ENCODE measurements at regions not wholly inside any gene's neighbourhood (a gene's known extent, or its start where the extent isn't known, plus 50 kb on each side); places are given as distances from the start of the nearest gene placed in this dataset.

- Histone ChIP-seq H3K36me3 (ENCODE audit: control insufficient read depth, insufficient read depth, low read length) (no peaks in the 10 kb centered on the region), H3K27me3 (ENCODE audit: control insufficient read depth, insufficient read depth, low read length) (no peaks in the 10 kb centered on the region), H3K4me3 (ENCODE audit: low read depth, low read length) (no peak overlapping the region)
- TF ChIP-seq, protein P1, sequence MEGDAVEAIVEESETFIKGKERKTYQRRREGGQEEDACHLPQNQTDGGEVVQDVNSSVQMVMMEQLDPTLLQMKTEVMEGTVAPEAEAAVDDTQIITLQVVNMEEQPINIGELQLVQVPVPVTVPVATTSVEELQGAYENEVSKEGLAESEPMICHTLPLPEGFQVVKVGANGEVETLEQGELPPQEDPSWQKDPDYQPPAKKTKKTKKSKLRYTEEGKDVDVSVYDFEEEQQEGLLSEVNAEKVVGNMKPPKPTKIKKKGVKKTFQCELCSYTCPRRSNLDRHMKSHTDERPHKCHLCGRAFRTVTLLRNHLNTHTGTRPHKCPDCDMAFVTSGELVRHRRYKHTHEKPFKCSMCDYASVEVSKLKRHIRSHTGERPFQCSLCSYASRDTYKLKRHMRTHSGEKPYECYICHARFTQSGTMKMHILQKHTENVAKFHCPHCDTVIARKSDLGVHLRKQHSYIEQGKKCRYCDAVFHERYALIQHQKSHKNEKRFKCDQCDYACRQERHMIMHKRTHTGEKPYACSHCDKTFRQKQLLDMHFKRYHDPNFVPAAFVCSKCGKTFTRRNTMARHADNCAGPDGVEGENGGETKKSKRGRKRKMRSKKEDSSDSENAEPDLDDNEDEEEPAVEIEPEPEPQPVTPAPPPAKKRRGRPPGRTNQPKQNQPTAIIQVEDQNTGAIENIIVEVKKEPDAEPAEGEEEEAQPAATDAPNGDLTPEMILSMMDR (IDR thresholded peaks at IDR 0.05; ENCODE audit: insufficient read depth, low read length, poor library complexity, severe bottlenecking), result no peak
- DNase-seq (ENCODE audit: low read depth), result no peak
Measured at GRCh38 chr3:67077656-67078055, 79.5 kb downstream of the KBTBD8 start.

GRCh38 chr3:67082533-67083024, 84.5 kb downstream of the KBTBD8 start:
- no peak for DNase-seq (ENCODE audit: low read depth)
- no peaks in the 10 kb centered on the region for H3K36me3 ChIP-seq (ENCODE audit: control insufficient read depth, insufficient read depth, low read length)
- no peak overlapping the region for H3K4me3 ChIP-seq (ENCODE audit: low read depth, low read length)
- H3K27me3 ChIP-seq (ENCODE audit: control insufficient read depth, insufficient read depth, low read length), result no peaks in the 10 kb centered on the region
- TF ChIP-seq, protein P1 (IDR thresholded peaks at IDR 0.05; ENCODE audit: insufficient read depth, low read length, poor library complexity, severe bottlenecking), result no peak

- Histone ChIP-seq H3K36me3 (ENCODE audit: control insufficient read depth, insufficient read depth, low read length) (no peaks in the 10 kb centered on the region), H3K4me3 (ENCODE audit: low read depth, low read length) (no peak overlapping the region), H3K27me3 (ENCODE audit: control insufficient read depth, insufficient read depth, low read length) (no peaks in the 10 kb centered on the region)
- no peak for DNase-seq (ENCODE audit: low read depth)
- TF ChIP-seq, protein P1 (IDR thresholded peaks at IDR 0.05; ENCODE audit: insufficient read depth, low read length, poor library complexity, severe bottlenecking), result no peak
Measured at GRCh38 chr3:67083277-67083676, 85.2 kb downstream of the KBTBD8 start.

DNA sequence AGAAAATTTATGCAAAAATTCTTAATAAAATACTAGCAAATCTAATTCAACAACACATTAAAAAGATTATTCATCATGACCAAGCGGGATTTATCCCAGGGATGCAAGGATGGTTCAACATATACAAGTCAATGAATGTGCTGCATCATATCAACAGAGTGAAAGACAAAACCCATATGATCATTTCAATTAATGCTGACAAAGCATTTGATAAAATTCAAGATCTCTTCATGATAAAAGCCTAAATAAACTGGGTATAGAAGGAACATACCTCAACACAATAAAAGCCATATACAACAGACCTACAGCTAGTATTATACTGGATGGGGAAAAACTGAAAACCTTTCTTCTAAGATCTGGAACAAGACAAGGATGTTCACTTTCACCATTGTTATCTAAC, 89.7 kb downstream of the KBTBD8 start:
- no peak for DNase-seq (ENCODE audit: low read depth)
- no peaks in the 10 kb centered on the region for H3K36me3 ChIP-seq (ENCODE audit: control insufficient read depth, insufficient read depth, low read length)
- H3K4me3 ChIP-seq (ENCODE audit: low read depth, low read length), result no peak overlapping the region
- TF ChIP-seq, protein P1 (IDR thresholded peaks at IDR 0.05; ENCODE audit: insufficient read depth, low read length, poor library complexity, severe bottlenecking), result no peak
- H3K27me3 ChIP-seq (ENCODE audit: control insufficient read depth, insufficient read depth, low read length), result no peaks in the 10 kb centered on the region

DNA sequence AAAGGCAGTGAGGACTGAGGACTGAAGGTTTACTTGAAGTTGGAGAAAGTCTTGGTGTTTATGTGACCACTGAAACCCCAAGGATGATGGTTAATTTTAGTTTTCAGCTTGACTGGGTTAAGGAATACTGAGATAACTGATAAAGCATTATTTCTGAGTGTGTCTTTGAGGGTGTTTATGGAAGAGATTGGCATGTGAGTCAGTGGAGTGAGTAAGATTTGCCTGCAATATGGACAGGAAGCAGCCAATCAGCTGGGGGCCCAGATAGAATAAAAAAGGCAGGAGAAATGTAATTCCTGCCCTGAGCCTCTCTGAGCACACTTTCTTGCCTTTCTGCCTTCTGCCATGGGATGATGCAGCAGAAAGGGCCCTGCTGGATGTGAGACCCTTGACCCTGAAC, 92.4 kb downstream of the KBTBD8 start:
- DNase-seq (ENCODE audit: low read depth), result peak; percentile 29
- H3K27me3 ChIP-seq (ENCODE audit: control insufficient read depth, insufficient read depth, low read length), result no peaks in the 10 kb centered on the region
- TF ChIP-seq, protein P1 (IDR thresholded peaks at IDR 0.05; ENCODE audit: insufficient read depth, low read length, poor library complexity, severe bottlenecking), result no peak
- no peaks in the 10 kb centered on the region for H3K36me3 ChIP-seq (ENCODE audit: control insufficient read depth, insufficient read depth, low read length)
- H3K4me3 ChIP-seq (ENCODE audit: low read depth, low read length), result no peak overlapping the region

- H3K27me3 ChIP-seq (ENCODE audit: control insufficient read depth, insufficient read depth, low read length), result no peaks in the 10 kb centered on the region
- no peak overlapping the region for H3K4me3 ChIP-seq (ENCODE audit: low read depth, low read length)
- TF ChIP-seq, protein P1 (IDR thresholded peaks at IDR 0.05; ENCODE audit: insufficient read depth, low read length, poor library complexity, severe bottlenecking), result no peak
- no peaks in the 10 kb centered on the region for H3K36me3 ChIP-seq (ENCODE audit: control insufficient read depth, insufficient read depth, low read length)
- DNase-seq (ENCODE audit: low read depth), result no peak
Measured at GRCh38 chr3:67093305-67093704, 95.2 kb downstream of the KBTBD8 start.
